Heart right ventricle (tissue), 16 donors: ENCODE measurements at regions not wholly inside any gene's neighbourhood (a gene's known extent, or its start where the extent isn't known, plus 50 kb on each side); places are given as distances from the start of the nearest gene placed in this dataset.

Experiments used
- ATAC-seq, 8 donors: fragments of 200-7000 bp; cut with Tn5 transposase; one replicate each; pipeline ENCODE4 v1.9.1; 2020; ENCODE audit warnings: mild to moderate bottlenecking in 8 of 8, moderate library complexity in 8 of 8, moderate number of reproducible peaks in 1 of 8
- DNase-seq, 2 donors: peaks; one replicate each; pipeline ENCODE4 v3.0.0-alpha.2; 2020
- H3K27ac ChIP-seq, 10 donors: fragments of 200-600 bp; sonication (generic) in 2 of 10; one replicate each; pipeline versions ENCODE4 v1.5.0 to v1.8.0; 2020 to 2022; ENCODE audit warnings: mild to moderate bottlenecking in 3 of 10
- H3K27me3 ChIP-seq, 7 donors: fragments of 200-600 bp; one replicate each; pipeline ENCODE4 v1.8.0; 2021 to 2022; ENCODE audit warnings: mild to moderate bottlenecking in 2 of 7
- H3K36me3 ChIP-seq, 9 donors: fragments of 200-600 bp; sonication (generic) in 1 of 9; one replicate each; pipeline versions ENCODE4 v1.5.0 to v1.8.0; 2020 to 2022; ENCODE audit warnings: mild to moderate bottlenecking in 2 of 9
- H3K4me1 ChIP-seq, 9 donors: fragments of 200-600 bp; sonication (generic) in 1 of 9; one replicate each; pipeline versions ENCODE4 v1.5.0 to v1.8.0; 2020 to 2022; ENCODE audit warnings: mild to moderate bottlenecking in 4 of 9
- H3K4me3 ChIP-seq, 10 donors: fragments of 200-600 bp; sonication (generic) in 2 of 10; one replicate each; pipeline versions ENCODE4 v1.5.0 to v1.8.0; 2020 to 2022; ENCODE audit warnings: mild to moderate bottlenecking in 7 of 10, moderate library complexity in 2 of 10
- H3K9me3 ChIP-seq, 11 donors: fragments of 200-600 bp in 10 of 11; sonication (generic) in 2 of 11; one replicate each; pipeline versions ENCODE4 v1.5.0 to v1.8.0; 2013 to 2022; ENCODE audit warnings: mild to moderate bottlenecking in 2 of 11, control low read depth in 1 of 11, moderate library complexity in 1 of 11
- WGBS, 2 donors: extraction: QIAGEN DNeasy Blood & Tissue Kit; methylation state at CpG; one replicate each; pipeline ENCODE4 v1.1.7; 2013; ENCODE audit warnings: inconsistent platforms in 1 of 2; 5-methylcytosine and 5-hydroxymethylcytosine counted together
- intact Hi-C, 10 donors: fragments of 100-400 bp; cut with DNase I; formaldehyde crosslinking; loops; one replicate each; pipeline versions ENCODE4 v1.11.1 to v1.14.2; 2022
- TF ChIP-seq, protein P1 (sequence below), 9 donors: fragments of 200-600 bp; sonication (generic) in 2 of 9; IDR thresholded peaks; one replicate each; pipeline versions ENCODE4 v1.5.0 to v1.8.0; 2021 to 2022; ENCODE audit warnings: antibody characterized with exemption in 9 of 9, mild to moderate bottlenecking in 5 of 9, moderate library complexity in 1 of 9
- donor health status: Arrhythmogenic right ventricular cardiomyopathy.
- donor health status: ischemic (EF 13 %, LVEDD 7.1; RV severe dilation, severe dysfunction).
- donor health status: healthy with polysubstance abuse.
- donor health status: DM: no; HTN: yes; CAD: no.
- donor health status: DM: no; HTN: no; CAD: no.
- donor health status: ischemic (EF 25% LVEDD 6.9; RV normal size, moderate dysfunction).
- donor health status: ischemic (EF 25% LVEDD 5.7; RV mildly dilated, moderate dysfunction).
- donor health status: healthy.
- donor health status: DM: yes; HTN: yes; CAD: no.
- donor health status: Ischemic cardiomyopathy.
- donor health status: ischemic (EF 35%, LVEDD 5.7; RV mildly dilated, moderate dysfunction).
- donor health status: nonischemic (EF 11% LVEDD 7.7; RV severe dilation, severe dysfunction).
- donor health status: DM: yes; HTN: yes; CAD: no.
- donor health status: PGD.
- donor health status: ischemic (EF 29% LVEDD 5.4; RV normal size, mild dysfunction).
- donor health status: nonischemic (EF 23%, LVEDD 6.1; RV moderate dilation, normal function).

DNA sequence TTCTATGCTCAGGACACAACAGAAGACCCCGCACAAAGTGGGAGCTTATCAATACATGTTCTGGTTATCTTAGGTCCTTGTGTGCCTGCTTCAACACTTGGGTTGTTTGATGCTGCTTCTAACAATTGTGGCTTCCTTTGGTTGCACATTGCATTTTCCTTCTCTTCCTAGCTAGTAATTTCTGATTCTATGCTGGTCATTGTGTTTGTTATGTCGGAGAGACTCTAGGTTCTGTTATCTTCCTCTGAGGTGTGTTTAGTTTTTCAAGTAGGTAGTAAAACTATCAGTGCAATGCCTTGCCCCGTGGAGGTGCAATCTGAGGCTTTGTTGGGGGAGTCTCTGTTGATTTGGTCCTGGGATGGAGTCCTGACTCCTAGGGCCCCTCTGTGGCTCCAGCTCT, 414.2 kb downstream of the SHANK2 start:
- 77 to 80% methylated on average over 3 of the region's 3 CpGs for WGBS, 2 donors
- H3K27ac ChIP-seq, result no peak overlapping the region
- no peak overlapping the region for H3K4me3 ChIP-seq
- peaks cover 0 to 24% (median 5%) of the 10 kb centered on the region in 11 donors for H3K9me3 ChIP-seq
- peaks cover 0 to 10% (median 3%) of the 10 kb centered on the region in 7 donors for H3K27me3 ChIP-seq
- no peaks in the 10 kb centered on the region for H3K36me3 ChIP-seq
- no peaks in the 10 kb centered on the region for H3K4me1 ChIP-seq
- DNase-seq (no peak), ATAC-seq (no peak)
- intact Hi-C loops, result no loop called here
- TF ChIP-seq, protein P1, sequence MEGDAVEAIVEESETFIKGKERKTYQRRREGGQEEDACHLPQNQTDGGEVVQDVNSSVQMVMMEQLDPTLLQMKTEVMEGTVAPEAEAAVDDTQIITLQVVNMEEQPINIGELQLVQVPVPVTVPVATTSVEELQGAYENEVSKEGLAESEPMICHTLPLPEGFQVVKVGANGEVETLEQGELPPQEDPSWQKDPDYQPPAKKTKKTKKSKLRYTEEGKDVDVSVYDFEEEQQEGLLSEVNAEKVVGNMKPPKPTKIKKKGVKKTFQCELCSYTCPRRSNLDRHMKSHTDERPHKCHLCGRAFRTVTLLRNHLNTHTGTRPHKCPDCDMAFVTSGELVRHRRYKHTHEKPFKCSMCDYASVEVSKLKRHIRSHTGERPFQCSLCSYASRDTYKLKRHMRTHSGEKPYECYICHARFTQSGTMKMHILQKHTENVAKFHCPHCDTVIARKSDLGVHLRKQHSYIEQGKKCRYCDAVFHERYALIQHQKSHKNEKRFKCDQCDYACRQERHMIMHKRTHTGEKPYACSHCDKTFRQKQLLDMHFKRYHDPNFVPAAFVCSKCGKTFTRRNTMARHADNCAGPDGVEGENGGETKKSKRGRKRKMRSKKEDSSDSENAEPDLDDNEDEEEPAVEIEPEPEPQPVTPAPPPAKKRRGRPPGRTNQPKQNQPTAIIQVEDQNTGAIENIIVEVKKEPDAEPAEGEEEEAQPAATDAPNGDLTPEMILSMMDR (IDR thresholded peaks at IDR 0.05), result no peak

DNA sequence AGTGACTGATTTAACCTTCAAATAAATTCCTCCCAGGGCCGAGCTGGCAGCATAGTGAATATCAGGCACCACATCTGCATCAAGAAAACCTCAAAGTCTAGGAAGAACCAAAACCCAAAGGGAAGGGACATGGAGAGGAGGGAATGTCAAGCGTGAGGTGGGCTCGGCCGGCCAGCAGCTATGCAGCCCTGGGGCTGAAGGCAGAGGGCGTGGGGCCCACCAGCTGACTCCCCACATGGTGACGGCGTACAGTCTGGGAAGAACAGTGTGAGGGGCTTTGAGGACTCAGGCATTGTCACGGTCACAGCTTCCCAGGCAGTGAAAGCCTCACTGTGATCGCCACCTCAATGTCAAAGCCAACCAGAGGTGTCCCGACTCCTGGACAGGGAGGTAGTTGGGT, 412.5 kb downstream of the SHANK2 start:
- TF ChIP-seq, protein P1 (IDR thresholded peaks at IDR 0.05), result no peak
- H3K36me3 ChIP-seq, result no peaks in the 10 kb centered on the region
- no peak overlapping the region for H3K27ac ChIP-seq
- intact Hi-C loops, result no loop called here
- no peaks in the 10 kb centered on the region for H3K4me1 ChIP-seq
- 88 to 91% methylated on average over 10 of the region's 10 CpGs for WGBS, 2 donors
- no peak overlapping the region for H3K4me3 ChIP-seq
- peaks cover 0 to 24% (median 5%) of the 10 kb centered on the region in 11 donors for H3K9me3 ChIP-seq
- H3K27me3 ChIP-seq, result peaks cover 0 to 24% (median 3%) of the 10 kb centered on the region in 7 donors
- no peak for ATAC-seq
- DNase-seq, result no peak

DNA sequence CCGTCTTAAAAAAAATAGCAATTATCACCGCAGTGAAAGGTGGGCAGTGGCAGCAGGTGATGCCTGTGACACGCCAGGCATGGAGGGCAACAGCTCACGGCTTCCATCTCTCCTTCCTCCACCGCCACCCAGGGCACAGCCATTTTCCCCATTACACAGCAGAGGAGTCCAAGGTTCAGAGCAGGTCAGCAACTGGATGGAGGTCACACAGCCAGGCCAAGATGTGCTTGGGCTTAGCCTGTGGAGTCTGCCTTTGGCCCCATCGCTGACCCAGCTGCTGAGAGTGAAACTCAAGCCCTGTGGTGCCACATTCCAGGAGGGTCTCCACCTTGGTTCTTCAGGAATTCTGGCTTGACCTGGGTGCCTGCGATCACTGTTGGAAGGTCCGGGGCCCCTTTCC, 411.1 kb downstream of the SHANK2 start:
- ATAC-seq (no peak), DNase-seq (no peak)
- TF ChIP-seq, protein P1 (IDR thresholded peaks at IDR 0.05), result no peak
- H3K27me3 ChIP-seq, result peaks cover 0 to 24% (median 3%) of the 10 kb centered on the region in 7 donors
- 92 to 93% methylated on average over 8 of the region's 8 CpGs for WGBS, 2 donors
- H3K4me3 ChIP-seq, result no peak overlapping the region
- no peak overlapping the region for H3K27ac ChIP-seq
- intact Hi-C loops, result no loop called here
- peaks cover 0 to 24% (median 5%) of the 10 kb centered on the region in 11 donors for H3K9me3 ChIP-seq
- H3K36me3 ChIP-seq, result no peaks in the 10 kb centered on the region
- peaks cover 0 to 3% (median 0%) of the 10 kb centered on the region in 9 donors for H3K4me1 ChIP-seq

DNA sequence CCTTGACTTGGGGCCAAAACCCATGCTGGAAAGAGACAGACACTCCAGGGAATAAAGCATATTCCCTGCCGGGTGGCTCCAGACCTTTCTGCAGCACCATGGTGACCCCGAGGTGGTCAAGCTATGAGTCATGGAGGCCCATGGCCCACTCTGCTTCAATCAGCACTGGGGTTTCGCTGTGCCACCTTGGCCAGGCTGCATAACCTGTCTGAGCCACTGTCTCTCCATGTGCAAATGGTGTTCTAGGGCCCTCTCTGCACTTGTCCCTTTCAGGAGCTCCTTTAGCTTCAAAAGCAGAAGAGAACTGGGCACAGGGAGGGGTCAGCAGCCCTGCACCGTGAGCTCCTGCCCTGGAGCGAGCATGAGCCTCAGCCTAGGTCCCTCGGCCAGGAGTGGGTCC, 410.1 kb downstream of the SHANK2 start:
- no peak for ATAC-seq
- H3K9me3 ChIP-seq, result peaks cover 0 to 19% (median 4%) of the 10 kb centered on the region in 11 donors
- H3K4me3 ChIP-seq, result no peak overlapping the region
- intact Hi-C loops, result no loop called here
- peaks cover 0 to 24% (median 3%) of the 10 kb centered on the region in 7 donors for H3K27me3 ChIP-seq
- DNase-seq, result no peak
- no peaks in the 10 kb centered on the region for H3K36me3 ChIP-seq
- H3K27ac ChIP-seq, result no peak overlapping the region
- TF ChIP-seq, protein P1 (IDR thresholded peaks at IDR 0.05), result no peak
- whole genome bisulfite sequencing, 2 donors, result 70 to 83% methylated on average over 6 of the region's 6 CpGs
- peaks cover 0 to 3% (median 0%) of the 10 kb centered on the region in 9 donors for H3K4me1 ChIP-seq
